ENCODE measurements at regions not wholly inside any gene's neighbourhood (a gene's known extent, or its start where the extent isn't known, plus 50 kb on each side); places are given as distances from the start of the nearest gene placed in this dataset.

DNA sequence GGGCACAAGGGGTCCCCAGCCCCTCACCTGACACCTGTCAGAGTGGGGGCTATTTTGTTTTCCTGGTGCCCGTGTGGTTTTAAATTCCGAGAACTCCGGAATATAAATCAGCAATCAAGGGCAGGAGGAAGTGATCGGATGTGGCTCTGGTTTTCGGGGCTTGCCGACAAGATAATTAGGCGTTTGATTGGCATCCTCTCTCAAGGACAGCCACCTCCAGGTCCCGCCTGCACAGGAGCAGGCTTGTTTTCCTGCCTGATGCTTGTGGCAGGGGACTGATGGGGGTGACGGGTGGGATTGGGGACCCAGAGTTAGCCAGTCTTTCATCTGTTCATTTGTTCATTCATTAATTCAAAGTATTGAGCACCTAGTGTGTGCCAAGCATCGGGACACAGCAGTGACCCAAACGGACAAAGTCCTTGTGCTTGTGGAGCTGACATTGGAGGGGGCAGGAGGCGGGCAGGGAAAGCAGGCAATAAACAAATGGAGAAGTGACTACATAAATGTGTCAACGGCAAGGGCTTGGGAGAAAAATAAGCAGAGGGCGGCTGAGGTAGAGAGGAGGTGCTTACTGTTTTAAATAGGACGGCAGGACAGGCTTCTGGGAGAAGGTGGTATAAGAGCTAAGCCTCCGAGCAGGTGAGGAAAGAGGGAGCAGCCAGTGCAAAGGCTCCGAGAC is 166.5 kb downstream of the PHETA1 start (continued):
- no peak for TF ChIP-seq CHD7 (IDR thresholded peaks at IDR 0.05; ENCODE audit: insufficient replicate concordance, low read length)
- no peak for TF ChIP-seq RFX5 (IDR thresholded peaks at IDR 0.05; ENCODE audit: borderline replicate concordance, low read depth, low read length)
- no peak for TF ChIP-seq EGR1 (IDR thresholded peaks at IDR 0.05; ENCODE audit: borderline replicate concordance, low read depth, low read length)
- TF ChIP-seq JUN (IDR thresholded peaks at IDR 0.05; ENCODE audit: low read depth, low read length) = no peak
- TF ChIP-seq, protein P1, sequence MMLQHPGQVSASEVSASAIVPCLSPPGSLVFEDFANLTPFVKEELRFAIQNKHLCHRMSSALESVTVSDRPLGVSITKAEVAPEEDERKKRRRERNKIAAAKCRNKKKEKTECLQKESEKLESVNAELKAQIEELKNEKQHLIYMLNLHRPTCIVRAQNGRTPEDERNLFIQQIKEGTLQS (IDR thresholded peaks at IDR 0.05; ENCODE audit: insufficient read depth, low read depth, low read length) = no peak
- no peak for TF ChIP-seq MAX (IDR thresholded peaks at IDR 0.05)
- TF ChIP-seq TBP (IDR thresholded peaks at IDR 0.05; ENCODE audit: low read depth, low read length) = no peak
- TF ChIP-seq EZH2 (IDR thresholded peaks at IDR 0.05; ENCODE audit: low read depth, low read length, severe bottlenecking) = no peak
- TF ChIP-seq SUZ12 (IDR thresholded peaks at IDR 0.05; ENCODE audit: low read length) = no peak
- no peak for TF ChIP-seq TAF7 (optimal IDR thresholded peaks at IDR 0.05; ENCODE audit: borderline replicate concordance, low read depth, low read length)
- no peak for TF ChIP-seq CREB1 (IDR thresholded peaks at IDR 0.05)
